Stimulated activated CD8-positive, alpha-beta memory T cell treated with anti-CD3 and anti-CD28 coated beads, Interleukin-15, amount 100 ng/mL, for 4 hours (primary cell): ENCODE measurements at regions not wholly inside any gene's neighbourhood (a gene's known extent, or its start where the extent isn't known, plus 50 kb on each side); places are given as distances from the start of the nearest gene placed in this dataset.

Experiments used
- DNase-seq, 2 donors: peaks; one replicate each; pipeline ENCODE4 v3.0.0-alpha.2; 2020; ENCODE audit warnings: low read depth in 2 of 2

DNA sequence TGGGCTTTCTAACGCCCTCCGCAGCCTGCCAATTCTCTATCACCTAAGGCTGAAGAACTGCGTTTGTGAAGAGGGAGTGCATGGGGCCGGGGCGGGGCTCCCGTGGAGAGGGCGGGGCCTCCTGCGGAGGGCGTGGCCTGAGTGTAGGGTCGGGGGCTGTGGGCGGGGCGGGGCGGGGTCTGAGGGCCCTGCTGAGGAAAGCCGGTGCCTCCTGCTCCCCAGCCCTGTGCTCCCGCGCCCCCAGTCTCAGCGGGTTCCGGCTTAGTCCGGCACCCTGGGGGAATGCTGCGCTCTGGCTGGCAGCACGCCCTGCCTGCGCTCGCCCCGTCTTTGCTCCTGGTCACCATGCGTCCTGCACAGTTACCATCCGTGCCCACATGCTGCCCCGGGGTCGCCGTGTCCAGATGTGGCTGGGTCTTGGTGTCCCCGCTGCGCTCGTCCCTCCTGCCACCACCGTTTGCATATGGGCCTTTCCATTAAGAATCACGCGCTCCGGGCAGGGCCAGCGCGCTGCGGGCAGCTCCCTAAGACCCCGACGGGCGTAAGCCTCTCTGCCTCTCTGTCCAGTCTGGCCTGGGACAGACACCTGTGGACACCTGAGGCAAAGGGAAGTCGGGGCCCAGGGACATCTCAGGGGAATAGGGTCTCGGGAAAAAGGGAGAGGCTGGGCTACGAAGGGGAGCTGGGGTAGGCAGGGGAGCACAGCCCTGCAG, 144.0 kb upstream of the RET start:
- DNase-seq = peak; percentile 17 to 26

DNA sequence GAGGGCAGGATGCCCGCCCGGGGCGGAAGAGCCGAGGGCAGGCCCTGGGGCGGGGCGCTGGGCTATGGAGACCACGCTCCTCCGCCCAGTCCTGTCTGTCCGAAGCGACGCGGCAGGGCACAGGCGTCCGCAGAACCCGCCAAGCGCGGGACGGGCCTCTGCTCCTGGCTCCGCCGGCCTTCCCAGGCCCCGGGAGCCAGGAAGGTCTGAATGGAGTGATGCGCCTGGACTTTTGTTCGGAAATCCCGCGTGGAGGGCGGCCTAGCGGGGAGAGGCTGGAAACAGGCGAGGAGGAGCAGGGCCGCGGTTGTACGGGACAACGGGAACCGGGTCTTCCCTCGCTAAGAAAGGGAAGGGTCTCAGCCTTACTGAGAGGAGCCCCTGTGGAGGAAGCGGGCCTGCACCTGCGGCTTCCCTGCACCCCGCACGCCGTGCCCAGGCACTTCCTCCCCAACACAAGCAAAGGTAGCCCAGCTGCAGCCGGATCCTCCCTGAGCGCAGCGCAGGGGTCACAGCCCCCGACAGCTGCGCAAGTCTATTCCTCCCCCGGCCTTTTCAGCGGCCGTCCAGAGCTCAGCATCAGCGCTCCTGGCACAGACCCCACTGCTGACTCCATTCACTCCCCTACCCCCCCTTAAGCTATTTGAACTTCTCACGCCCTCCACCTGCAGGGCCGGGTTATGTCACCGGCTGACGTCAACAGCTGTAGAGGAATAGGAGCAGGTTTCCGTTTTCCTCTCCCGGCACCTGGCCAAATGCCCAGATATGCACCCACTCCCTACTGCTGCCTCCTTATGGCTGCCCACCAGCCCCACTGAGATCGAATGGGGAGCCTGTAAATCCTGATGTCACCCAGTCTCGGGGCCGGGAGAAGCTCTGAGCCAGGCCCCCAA, 143.2 kb upstream of the RET start:
- DNase-seq = peak in 1 of 2 donors; percentile 20

DNA sequence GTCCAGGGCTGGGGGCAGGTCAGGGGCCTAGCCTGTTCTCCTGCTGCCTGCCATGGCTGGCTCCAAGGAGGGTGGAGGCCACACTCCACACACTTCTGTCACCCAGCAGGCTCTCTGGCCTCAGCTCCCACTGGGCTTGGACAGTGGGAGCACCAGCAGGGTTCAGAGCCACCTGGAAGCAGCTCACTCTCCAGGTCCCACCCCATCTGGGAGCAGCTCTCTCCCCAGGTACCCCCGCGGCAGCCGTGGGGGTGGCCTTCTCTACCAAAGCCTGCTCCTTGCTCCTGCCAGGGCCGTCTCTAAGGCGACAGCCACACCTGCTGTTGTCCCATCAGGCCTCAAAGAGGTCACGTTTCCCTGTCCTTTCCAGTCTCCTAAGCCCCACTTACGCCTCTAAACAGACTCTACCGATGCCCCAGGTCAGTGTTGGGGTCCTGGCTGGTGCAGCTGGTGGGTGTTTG, 142.5 kb upstream of the RET start:
- no peak for DNase-seq

DNA sequence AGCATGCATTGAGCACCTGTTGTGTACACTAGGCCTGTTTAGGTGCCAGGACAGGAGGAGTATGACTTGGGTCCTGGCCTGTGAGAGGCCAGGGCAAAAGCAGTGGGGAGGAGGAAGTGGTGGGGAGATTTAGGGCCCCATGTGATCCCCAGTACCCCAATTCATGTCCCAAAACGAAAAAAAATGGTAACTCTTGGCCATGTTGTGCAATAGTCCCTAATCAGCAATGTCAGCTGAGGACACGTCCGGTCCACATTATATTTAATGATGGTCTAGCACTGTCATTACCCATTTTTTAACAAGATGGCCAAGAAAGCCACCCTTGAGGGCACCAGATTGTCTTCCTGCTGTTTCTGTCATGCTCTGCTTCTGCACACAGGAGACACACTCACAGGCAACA, 142.0 kb upstream of the RET start:
- DNase-seq = no peak

DNA sequence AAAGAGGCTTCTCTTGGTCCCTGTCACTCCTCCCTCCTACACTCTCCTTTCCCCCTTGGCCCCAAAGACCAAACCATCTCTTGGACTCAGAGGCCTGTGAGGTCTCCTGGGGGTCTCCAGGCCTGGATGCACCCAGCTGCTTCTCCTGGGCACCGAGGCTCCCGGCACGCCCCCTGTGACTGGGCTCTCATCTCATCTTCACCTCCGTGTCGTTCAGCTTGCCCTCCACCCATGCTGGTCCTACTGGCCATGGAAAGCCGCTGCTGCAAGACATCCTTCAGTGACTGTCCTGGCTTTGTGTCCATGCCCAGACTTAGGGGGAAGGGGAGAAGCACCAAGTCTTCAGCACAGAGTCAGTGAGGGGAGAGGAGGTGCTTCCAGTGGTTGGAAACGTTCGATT, 141.4 kb upstream of the RET start:
- DNase-seq = no peak

DNA sequence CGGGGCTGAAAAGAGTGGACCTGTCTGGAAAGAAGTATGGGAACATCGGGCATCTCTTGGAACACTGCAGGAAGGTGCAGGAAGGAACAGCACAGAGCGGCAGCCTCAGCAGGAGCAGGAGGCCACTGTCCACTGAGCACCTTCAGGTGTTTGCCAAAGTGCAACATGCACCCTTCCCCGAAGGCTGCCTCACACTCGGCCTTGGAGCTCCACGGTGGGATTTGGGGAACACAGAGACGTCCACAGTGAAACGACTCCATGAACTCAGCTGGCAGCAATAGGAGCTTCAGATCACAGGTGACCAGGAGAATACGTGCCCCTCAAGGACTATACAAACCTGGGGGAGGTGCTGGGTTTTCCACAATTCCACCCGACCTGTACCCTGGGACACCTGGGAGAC, 140.3 kb upstream of the RET start:
- DNase-seq = no peak

DNA sequence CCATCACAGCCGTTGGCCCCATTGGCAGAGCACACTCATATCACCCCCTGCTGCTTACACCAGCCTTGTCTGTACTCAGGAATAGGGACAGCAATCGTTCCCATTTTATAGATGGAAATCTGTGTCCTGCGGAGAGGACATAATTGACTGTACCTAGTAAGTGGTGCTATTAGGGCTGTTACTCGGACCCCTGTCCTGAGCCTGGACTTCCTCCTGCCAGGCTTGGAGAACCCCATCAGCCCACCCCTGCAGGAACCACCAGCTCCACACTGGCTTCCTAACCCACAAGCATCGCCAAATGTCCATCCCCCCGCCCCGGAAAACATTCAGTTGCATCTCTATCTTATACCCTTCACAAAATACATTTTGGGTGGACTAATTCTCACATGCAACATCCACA, 139.8 kb upstream of the RET start:
- DNase-seq = no peak

DNA sequence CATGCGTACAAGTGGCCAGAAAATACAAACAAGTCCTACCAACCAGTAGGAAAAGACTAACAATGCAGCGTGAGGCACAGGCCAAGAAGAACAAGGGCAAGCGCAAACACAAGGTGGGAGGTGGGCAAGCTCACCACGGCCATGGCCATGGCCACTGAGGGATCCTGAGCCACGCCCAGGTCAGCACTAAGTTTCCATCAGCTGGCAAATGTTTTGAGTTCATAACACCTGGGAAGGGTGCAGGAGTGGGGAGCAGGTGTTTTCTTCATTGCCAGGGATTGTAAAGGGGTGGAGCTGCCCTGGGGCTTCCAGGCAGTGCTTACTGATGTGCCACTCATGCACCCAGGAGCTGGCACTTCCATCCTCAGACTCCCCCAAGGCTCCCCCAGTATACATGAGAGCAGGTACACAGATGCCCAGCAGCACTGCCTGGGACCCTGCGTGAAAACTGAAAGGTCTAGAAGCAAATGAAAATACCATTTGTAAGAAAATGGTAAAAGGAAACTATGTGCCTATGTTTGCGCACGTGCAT, 139.2 kb upstream of the RET start:
- DNase-seq = no peak

DNA sequence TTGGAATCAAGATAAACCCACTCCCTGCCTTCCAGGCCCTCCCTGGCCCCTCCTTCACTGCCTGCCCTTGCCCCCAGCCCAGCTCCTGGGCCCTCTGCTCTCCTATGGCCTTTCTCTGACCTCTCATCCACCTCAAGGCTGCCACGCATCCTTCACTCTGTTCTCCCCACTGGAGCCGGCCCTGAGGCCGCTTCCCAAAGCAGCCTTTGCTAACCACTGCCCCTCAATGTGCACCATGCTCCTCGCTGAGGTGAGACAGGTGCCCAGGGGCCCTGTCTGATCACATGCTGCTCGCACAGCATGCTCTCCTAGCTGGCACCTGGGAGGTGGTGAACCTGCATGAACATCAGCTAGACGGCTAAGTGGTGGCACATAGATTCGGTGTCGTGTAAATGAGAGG, 138.5 kb upstream of the RET start:
- DNase-seq = no peak

DNA sequence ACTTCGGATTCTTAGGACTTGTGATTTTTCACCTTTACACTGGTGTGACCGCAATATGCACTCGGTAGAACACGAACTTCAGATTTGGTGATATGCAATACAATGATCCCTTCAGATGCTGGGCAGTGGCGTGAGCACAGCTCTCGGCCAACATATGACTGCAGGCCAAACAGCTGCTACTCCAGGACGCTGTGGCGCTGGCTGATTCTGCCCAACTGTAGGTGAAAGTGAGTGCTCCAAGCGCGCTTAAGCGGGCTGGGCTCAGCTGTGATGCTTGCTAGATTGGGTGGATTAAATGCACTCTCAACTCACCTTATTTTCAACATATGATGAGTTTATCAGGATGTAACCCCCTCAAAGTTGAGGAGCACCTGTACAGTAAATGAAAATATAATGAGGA, 137.6 kb upstream of the RET start:
- DNase-seq = no peak

DNA sequence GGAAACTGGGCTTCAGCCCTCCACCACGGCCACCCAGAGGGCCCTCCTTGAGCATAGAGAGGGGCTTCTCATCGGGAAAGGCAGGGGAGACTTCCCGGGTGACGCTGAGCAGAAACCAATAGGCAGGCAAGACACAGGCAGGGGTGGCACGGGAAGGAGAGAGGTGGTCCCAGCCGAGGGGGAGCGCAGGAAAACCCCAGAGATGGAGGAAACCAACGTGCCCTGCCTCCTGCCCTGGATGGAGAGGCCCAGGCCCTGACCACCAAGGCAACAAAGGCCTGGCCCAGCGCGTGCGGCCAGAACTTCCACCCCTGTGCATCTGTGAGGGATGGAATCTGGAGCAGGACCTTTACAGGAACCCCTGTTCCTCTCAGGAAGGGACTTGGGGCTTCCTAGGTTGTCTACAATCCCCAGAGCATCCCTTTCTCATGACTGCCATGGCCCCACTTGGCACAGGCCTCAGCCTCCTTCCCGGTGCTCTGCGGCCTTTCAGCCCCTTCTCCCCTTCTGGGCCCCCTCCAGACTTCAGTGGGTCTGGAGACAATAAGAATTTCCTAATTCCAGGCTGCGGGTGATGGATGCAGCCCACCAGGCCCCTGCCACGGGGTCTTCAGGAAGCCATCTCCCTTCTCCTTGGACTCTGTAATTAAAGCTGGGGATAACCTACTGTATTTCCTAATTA, 137.0 kb upstream of the RET start:
- no peak for DNase-seq

DNA sequence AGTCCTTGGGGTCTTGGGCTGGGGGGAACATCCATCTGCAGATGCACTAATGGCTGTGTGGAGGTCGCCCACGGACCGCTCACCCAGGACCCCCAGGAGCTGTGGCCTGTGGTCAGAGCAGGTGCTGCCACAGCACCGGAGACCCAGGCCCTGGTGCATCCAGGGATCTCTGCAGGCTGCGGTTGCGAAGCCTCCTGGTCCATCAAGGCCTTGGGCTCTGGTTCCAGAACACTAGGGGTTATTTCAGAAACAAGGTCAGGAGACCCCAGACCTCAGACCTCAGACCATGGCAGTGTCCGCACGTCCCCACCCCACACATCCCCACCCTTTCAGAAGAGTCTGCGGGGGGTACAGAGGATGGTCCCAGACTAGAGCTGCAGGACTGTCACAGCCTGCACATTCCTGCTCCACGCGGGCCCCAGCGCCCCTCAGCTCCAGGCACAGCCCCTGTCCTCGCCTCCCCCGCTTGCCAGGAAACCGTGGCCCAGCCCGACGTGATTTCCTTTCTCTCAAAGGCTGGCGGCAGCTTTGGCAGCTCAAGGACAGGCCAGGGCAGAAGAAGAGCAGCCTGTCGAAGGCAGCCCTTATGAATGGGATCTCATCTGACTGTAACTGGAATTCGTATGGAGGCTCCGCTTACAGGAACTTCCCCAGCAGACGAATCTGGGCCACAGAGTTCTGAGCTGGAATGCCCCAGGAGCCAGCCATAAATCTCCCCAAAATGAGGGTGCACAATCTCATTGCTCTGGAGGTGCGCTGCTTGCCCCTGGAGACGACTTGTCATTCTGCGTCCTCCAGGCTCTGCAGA, 136.2 kb upstream of the RET start:
- no peak for DNase-seq

DNA sequence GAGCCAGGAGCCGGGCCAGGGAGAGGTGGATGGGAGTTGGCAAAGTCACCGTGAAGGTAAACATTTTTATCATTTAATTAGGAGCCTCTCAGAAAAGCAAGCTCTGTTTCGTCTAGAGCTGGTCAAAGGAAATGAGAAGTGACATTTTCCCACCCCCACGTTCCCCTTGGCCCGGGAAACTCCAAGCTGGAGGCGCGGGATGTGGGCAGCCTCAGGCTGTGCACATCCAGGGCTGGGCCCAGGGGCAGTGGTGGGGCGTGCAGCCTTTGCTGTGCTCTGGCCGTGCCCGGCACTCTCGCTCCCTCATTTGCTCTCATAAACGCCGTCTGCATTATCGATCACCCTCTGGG, 135.6 kb upstream of the RET start:
- DNase-seq = no peak

DNA sequence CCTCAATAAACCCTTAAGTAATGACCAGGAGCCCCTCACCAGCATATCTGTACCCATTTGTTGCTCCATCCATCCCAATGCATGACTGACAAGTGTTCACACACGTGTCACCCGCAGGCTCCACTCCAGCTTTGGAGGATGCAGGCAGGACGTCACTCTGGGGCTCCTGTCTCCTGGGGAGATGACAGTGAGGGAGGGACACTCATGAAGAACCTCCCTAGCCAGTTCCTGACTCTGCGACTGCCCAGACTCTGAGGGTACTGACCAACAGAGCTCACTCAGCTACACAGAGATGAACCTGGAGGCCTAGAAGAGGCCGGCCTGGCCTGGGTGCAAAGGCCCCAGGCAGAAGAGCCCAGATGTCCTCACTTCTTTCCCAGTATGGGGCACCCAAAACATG, 135.1 kb upstream of the RET start:
- no peak for DNase-seq

DNA sequence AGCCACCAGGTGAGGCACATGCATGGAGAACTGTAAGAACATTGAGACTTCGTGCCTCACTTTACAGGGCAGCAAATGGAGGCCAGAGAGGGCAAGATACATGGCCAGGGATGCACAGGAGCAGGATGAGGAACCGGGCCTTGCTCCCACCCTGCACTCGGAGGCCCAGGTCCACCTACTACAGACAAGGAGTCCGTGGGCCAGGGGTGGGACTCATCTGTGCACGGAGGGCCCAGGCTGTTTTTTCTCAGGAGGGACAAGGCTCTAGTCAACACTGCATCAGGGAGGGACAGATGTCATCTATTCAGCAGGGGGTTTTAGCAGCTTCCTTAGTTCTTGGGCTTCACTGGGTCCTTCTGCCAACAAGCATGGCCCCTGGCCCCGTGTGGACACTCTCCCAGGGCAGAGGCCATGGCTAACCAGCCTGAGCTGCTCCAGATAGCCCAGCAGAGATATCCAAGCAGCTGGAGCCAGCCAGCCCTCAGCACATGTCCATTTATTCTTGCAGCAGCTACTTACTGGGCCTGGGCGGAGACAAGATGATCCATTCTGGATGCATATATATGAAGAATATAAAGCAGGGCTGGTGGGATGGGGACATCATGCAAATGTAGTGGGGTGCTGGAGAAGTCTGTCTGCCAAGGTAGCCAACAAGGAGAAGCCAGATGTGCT, 134.5 kb upstream of the RET start:
- DNase-seq = no peak

DNA sequence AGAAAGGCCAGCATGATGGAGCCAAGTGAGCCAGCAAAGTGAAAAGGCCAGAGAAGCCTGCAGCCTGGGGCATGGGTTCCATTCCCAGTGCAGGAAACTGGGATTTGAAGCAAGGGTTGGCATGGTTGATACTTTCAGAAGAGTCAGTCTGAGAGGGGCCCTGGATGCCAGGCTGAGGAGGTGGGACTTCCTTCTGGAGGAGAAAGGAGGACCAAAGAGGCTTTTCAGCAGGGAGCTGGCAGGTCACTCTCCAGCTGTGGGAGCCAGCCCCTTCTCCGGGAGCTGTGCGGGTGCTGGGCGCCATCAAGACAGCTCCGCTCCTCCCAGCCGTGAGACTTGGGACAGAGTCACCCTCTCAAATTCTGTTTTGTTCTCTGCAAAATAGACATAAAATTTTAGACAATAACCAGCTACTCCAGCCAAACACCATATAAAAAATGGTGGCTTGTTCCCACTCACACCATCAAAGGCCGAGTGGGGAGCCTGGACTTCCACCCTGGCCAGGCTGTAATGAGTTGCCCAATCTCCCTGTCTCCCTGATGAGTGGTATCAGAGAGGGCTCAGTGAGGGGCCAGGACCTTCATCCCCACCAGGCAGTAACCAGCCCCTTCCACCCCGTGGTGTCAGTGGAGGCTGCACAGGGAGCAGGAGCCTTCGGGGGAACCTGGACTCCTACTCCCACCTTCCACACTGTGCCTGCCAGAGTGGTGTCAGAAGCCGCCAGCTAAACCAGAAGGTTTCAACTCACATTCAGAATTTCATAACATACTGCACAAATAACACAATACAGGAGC, 133.6 kb upstream of the RET start:
- DNase-seq = no peak

DNA sequence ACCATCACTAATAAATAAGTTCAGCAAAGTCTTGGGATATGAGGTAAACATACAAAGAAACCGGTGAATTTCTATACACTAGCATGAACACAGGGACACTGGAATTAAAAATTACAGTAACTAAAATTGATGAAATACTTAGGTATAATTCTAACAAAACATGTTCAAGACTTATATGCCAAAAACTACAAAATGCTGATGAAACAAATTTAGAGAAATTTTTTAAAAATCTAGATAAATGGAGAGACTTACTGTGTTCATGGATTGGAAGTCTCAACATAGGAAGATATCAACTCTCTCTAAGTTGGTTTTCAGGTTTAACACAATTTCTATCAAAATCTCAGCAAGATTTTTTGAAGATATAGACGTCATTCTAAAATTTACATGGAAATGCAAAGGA, 128.8 kb upstream of the RET start:
- DNase-seq = no peak

DNA sequence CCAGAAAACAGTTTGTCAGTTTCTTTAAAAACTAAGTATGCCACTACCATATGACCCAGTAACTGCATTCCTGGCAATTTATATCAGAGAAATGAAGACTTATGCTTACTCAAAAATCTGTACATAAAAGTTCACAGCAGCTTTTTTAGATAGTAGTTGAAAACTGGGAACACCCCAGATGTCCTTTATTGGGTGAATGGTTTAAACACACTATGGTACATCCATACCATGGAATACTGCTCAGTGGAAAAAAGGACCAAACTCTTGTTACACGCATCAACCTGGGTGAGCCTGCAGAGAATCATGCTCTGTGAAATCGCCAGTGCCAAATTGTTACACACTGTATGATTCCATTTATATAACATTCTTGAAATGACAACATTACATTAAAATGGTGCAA, 127.6 kb upstream of the RET start:
- DNase-seq = no peak

DNA sequence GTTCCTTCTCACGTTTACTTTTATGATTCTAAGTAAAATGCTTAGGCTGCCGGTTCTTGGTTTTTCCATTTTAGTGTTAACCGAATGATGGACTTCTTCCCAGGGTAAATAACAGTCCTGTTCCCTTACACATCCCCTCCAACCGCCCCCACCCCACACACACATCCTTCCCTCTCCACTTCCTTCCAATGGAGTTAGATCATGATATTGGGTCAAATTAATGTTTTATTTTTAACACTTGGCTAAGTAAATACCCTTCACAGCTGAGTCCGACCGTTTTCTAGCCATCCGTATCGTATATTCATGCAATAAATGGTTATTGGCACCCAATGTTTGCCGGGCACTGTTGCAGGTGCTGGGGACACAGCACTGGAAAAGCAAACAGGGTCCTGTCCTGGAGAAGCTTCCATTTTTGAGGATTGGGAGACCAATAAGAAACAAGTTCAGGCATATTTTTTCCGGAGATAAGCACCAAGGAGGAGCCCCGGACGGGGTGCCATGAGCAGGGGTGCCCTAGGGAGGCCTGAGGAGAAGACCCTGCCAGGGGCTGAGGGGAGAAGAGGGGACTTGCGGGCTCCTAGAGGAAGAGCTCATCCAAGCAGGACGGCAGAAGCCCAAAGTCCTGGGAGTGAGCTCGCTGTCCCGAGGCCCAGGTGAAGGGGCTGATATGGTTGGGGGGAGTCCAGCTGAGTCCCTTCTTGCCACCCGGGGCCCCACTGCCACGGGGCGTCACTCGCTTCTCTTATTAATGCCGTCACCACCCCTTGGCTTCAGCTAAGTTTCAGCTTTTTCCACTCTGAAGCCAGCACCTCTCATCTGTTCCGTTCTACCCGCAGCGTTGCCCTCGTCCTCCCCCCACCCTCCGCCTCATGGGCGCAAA, 126.0 kb upstream of the RET start:
- DNase-seq = no peak
